ENCODE measurements at regions not wholly inside any gene's neighbourhood (a gene's known extent, or its start where the extent isn't known, plus 50 kb on each side); places are given as distances from the start of the nearest gene placed in this dataset.

- no peak for DNase-seq (ENCODE audit: low spot score)
These were observed 80.4 kb downstream of the MICALL2 start for GRCh38 chr7:1378610-1379601.

DNA sequence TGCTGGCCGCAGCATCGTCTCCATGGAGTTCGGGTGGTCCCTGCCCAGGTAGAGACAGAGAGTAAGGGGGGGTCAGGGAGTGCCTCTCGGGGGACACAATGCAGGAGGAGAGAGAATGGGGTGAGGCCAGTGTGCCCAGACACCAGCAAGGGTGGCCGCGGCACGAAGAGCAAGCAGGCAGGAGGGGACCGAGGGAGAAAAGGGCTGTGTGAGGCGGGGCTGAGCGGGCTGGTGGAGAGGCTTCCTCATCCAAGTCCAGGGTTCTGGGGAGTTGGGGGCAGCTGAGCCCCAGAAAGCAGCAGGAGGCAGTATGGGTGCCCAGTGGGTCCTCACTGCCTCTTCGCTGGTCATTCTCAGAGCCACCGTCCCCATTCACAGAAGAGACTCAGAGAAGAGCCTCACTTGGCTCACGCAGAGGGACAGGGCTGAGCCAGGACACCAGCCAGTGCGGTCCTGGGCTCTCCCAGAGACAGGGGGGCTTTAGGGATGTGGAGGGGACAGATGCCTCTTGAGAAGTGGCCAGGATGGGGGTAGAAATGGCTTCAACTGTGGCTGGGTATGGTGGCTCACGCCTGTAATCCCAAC is 78.9 kb downstream of the MICALL2 start:
- DNase-seq (ENCODE audit: low spot score): no peak

DNA sequence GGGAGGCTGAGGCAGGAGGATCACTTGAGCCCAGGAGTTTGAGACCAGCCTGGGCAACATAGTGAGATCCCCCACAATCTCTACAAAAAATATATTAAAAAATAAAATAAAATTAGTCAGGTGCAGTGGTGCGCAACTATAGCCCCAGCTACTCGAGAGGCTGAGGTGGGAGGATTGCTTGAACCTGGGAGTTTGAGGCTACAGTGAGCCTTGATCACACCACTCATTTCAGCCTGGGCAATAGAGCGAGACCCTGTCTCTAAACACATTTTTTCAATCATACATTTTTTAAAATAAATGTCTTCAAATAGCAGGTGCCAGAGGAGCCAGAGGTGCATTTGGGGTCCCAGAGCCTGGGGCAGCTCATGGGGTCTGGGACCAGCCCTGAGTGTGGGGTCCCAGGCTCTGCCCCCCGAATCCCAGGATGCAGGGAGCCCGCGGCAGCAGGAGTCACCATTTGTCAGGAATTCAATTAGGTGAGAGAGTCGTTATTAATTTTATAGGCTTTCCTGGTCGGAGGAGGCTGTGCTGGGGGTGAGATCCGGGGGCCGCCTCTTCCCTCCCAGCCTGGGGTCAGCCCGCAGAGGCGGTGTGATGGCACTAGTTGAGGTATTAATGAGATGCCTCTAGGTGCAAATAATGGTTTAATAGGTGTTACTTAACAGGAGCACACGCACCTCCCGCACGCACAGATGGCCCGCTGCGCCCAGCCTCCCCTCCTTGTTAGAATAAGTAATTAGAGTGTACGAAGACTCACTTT is 78.3 kb downstream of the MICALL2 start:
- DNase-seq (ENCODE audit: low spot score): no peak

DNA sequence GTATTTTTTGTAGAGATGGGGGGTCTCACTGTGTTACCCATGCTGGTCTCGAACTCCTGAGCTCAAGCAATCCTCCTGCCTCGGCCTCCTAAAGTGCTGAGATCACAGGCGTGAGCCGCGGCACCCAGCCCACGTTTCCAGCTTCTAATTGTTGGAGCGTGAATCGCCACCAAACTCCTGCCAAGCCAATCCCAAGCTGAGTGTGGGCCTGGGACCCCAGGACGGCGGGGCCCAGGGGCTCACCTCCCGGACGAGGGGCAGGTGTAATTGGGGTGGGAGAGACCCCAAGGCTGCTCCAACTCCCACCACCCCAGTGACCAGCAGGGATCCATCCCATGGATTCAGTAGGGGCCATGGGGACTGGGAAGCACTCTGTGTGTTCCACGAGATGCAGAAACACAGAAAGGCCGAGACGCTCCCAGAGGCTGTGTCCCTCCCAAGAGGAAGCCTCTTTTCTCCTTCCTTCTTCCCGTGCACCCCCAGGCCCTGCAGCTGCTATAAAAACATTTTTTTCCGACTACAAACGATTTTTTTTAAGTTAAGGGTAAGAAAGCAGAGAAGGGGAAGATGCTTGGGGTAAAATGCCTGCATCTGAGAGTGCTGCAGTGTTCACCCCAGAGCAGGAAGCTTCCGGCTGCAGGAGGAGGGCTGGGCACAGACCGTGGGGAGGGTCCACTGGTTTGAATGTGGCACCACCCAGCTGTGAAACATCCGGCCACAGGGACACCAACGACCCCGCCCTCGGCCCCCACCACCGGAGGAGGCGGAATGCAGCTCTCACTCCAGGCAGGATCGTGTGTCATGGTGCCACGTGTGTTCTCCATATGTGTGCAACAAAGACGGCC is 76.5 kb downstream of the MICALL2 start:
- DNase-seq (ENCODE audit: low spot score): no peak

- DNase-seq (ENCODE audit: low spot score): no peak
These were observed 75.7 kb downstream of the MICALL2 start for GRCh38 chr7:1383398-1384112.

DNA sequence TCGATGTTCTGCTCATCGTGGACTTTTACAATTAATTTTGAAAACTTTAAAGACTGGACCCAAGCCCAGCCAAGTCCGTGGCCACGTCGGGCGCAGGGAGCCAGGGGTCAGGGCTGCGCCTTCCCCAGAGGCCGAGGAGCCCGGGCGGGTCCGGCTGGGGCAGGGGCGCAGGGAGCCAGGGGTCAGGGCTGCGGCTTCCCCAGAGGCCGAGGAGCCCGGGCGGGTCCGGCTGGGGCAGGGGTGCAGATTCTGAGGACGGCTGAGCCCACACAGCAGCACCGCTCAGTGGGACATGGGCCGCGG is 75.2 kb downstream of the MICALL2 start:
- no peak for DNase-seq (ENCODE audit: low spot score)

Data from CD4-positive, alpha-beta T cell treated with Interleukin-2 at 100 ng/mL for 4 hours (primary cell).